C4-2B (cell line): ENCODE measurements at regions not wholly inside any gene's neighbourhood (a gene's known extent, or its start where the extent isn't known, plus 50 kb on each side); places are given as distances from the start of the nearest gene placed in this dataset.
"Not testable (repeated sequence)": the region's sequence is repeated elsewhere in the genome, so short reads cannot be mapped to it uniquely, and the experiment has no call there.

Source experiments
- H3K27ac ChIP-seq: fragments of 450-650 bp; 2 replicates; pipeline ENCODE4 v1.5.1; 2017
- CTCF ChIP-seq: fragments of 450-650 bp; conservative IDR thresholded peaks from 2 replicates; pipeline ENCODE4 v1.5.1; 2017; ENCODE audit warnings: mild to moderate bottlenecking
- ZFX ChIP-seq: fragments of 450-650 bp; IDR thresholded peaks from 2 replicates; pipeline ENCODE4 v1.6.1; 2017

GRCh38 chrX:1027680-1028079 is 184.8 kb downstream of the CRLF2 start:
- H3K27ac ChIP-seq = no peak overlapping the region

GRCh38 chrX:1027133-1027532 is 185.3 kb downstream of the CRLF2 start:
- TF ChIP-seq CTCF (no peak), ZFX (no peak)

More at GRCh38 chrX:1027680-1028079, 184.8 kb downstream of the CRLF2 start:
- TF ChIP-seq ZFX (no peak), CTCF (no peak)

GRCh38 chrX:1026263-1027015 is 186.0 kb downstream of the CRLF2 start:
- TF ChIP-seq ZFX = no peak
- TF ChIP-seq CTCF = no peak
- H3K27ac ChIP-seq = no peak overlapping the region

More at GRCh38 chrX:1027133-1027532, 185.3 kb downstream of the CRLF2 start:
- H3K27ac ChIP-seq = no peak overlapping the region

- TF ChIP-seq ZFX (no peak), CTCF (no peak)
- no peak overlapping the region for H3K27ac ChIP-seq
These were observed 187.0 kb downstream of the CRLF2 start for GRCh38 chrX:1025413-1025812.

GRCh38 chrX:1023676-1024075 is 188.8 kb downstream of the CRLF2 start:
- H3K27ac ChIP-seq = no peak overlapping the region
- no peak for TF ChIP-seq ZFX

- not testable (repeated sequence) for H3K27ac ChIP-seq
These were observed 191.0 kb downstream of the CRLF2 start for GRCh38 chrX:1021314-1021993.

GRCh38 chrX:1020634-1021166 is 191.7 kb downstream of the CRLF2 start:
- H3K27ac ChIP-seq = no peak overlapping the region
- TF ChIP-seq CTCF = no peak
- TF ChIP-seq ZFX = no peak

GRCh38 chrX:1016926-1017325 is 195.5 kb downstream of the CRLF2 start:
- not testable (repeated sequence) for H3K27ac ChIP-seq

- H3K27ac ChIP-seq = not testable (repeated sequence)
These were observed 196.2 kb downstream of the CRLF2 start for GRCh38 chrX:1016281-1016680.
